Body of pancreas (tissue), 4 donors: ENCODE measurements at regions not wholly inside any gene's neighbourhood (a gene's known extent, or its start where the extent isn't known, plus 50 kb on each side); places are given as distances from the start of the nearest gene placed in this dataset.

Source experiments
- ATAC-seq: fragments of 150-250 bp; one replicate; pipeline ENCODE4 v1.9.1; 2016
- DNase-seq, 4 donors: peaks; one replicate each; pipeline ENCODE4 v3.0.0-alpha.2; 2019
- H3K27ac ChIP-seq, 4 donors: fragments of 200-600 bp; sonication (generic); 1 replicate in 3 of 4; 2 replicates in 1 of 4; pipeline versions ENCODE4 v1.5.1 to v1.6.1; 2016 to 2019; ENCODE audit warnings: mild to moderate bottlenecking in 1 of 4, mixed read lengths in 1 of 4, moderate library complexity in 1 of 4
- H3K27me3 ChIP-seq, 2 donors: fragments of 200-600 bp; sonication (generic); one replicate each; pipeline ENCODE4 v1.6.0; 2016; ENCODE audit warnings: mild to moderate bottlenecking in 1 of 2
- H3K36me3 ChIP-seq, 2 donors: fragments of 200-600 bp; sonication (generic); replicated peaks in 1 of 2; 2 replicates each; pipeline ENCODE4 v1.5.1; 2016; ENCODE audit warnings: low read depth in 2 of 2; ENCODE audit not compliant: insufficient read depth in 1 of 2
- H3K4me1 ChIP-seq: fragments of 200-600 bp; sonication (generic); one replicate; pipeline ENCODE4 v1.6.0; 2016
- H3K4me3 ChIP-seq, 2 donors: fragments of 200-600 bp; sonication (generic); 1 replicate in 1 of 2; 2 replicates in 1 of 2; pipeline ENCODE4 v1.5.1; 2016 to 2019
- H3K9me3 ChIP-seq, 3 donors: fragments of 200-600 bp; sonication (generic); 1 replicate in 2 of 3; 2 replicates in 1 of 3; pipeline ENCODE4 v1.5.1; 2016
- CTCF ChIP-seq, 7 experiments: fragments of 450-650 bp in 4 of 7; fragments of 200-600 bp in 3 of 7; sonication (generic) in 3 of 7; IDR thresholded peaks; one replicate each; pipeline ENCODE4 v1.5.1; 2016 to 2019; ENCODE audit warnings: antibody characterized with exemption in 7 of 7
- POLR2A ChIP-seq, 3 donors: fragments of 450-650 bp; IDR thresholded peaks; one replicate each; pipeline ENCODE4 v1.6.1; 2016; ENCODE audit warnings: antibody characterized with exemption in 3 of 3, mild to moderate bottlenecking in 2 of 3
- WGBS, 2 donors: methylation state at CpG; one replicate each; pipeline ENCODE4 v1.1.5; 2017; 5-methylcytosine and 5-hydroxymethylcytosine counted together
- intact Hi-C: fragments of 100-400 bp; cut with DNase I; formaldehyde crosslinking; loops from one replicate; pipeline ENCODE4 v1.15.1; 2023

DNA sequence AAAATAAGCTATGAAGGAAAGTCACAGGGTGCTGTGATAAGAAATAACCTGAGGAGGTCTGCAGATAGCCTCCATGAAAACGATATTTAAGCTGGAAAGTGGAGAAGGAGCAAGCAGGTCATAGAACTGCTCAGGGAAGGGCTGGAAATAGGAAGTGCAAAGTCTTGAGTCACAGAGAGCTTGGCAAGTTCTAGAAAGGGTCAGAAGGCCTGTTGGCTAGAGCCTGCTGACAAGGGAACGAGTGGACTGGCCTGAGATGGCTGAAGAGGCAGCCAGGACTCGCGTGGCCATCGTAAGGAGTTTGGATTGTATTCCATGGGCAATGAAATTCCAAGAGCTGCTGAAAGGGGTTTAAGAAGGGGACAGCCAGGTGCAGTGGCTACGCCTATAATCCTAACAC lies 64.7 kb upstream of the IL12A start:
- ATAC-seq = no peak
- TF ChIP-seq POLR2A (IDR thresholded peaks at IDR 0.05) = no peak
- TF ChIP-seq CTCF (IDR thresholded peaks at IDR 0.05) = no peak
- WGBS, 2 donors = 70 to 77% methylated on average over 6 of the region's 6 CpGs
- no peak overlapping the region for H3K4me3 ChIP-seq
- no peaks in the 10 kb centered on the region for H3K27me3 ChIP-seq
- no peaks in the 10 kb centered on the region for H3K9me3 ChIP-seq
- H3K4me1 ChIP-seq = no peaks in the 10 kb centered on the region
- intact Hi-C loops = no loop called here
- H3K36me3 ChIP-seq = no peaks in the 10 kb centered on the region
- DNase-seq = no peak
- no peak overlapping the region for H3K27ac ChIP-seq

DNA sequence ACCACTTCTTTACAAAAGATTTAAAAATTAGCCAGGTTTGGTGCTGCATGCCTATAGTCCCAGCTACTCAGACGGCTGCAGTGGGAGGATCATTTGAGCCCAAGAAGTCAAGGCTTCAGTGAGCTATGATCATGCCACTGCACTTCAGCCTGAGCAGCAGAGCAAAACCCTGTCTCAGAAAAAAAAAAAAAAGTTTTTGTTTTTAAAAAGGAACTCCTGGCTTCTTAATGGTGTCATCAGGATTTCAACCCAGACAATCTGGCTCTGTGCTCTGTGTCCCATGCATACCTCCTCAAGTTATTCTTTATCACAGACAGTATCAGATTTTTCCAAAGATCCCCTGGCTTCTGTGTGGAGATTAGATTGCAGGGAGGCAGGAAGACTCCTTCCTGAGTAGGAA lies 64.2 kb upstream of the IL12A start:
- Histone ChIP-seq H3K27me3 (no peaks in the 10 kb centered on the region), H3K36me3 (no peaks in the 10 kb centered on the region), H3K4me1 (no peaks in the 10 kb centered on the region), H3K27ac (no peak overlapping the region), H3K9me3 (no peaks in the 10 kb centered on the region), H3K4me3 (no peak overlapping the region)
- WGBS, 2 donors = 61 to 91% methylated on average over 1 of the region's 1 CpG
- intact Hi-C loops = no loop called here
- no peak for DNase-seq
- no peak for TF ChIP-seq CTCF (IDR thresholded peaks at IDR 0.05)
- no peak for TF ChIP-seq POLR2A (IDR thresholded peaks at IDR 0.05)
- no peak for ATAC-seq

GRCh38 chr3:159925248-159925647 lies 63.4 kb upstream of the IL12A start:
- TF ChIP-seq CTCF (IDR thresholded peaks at IDR 0.05) = no peak
- no peak for TF ChIP-seq POLR2A (IDR thresholded peaks at IDR 0.05)
- no peak for DNase-seq
- H3K4me1 ChIP-seq = peaks cover 7% of the 10 kb centered on the region
- H3K9me3 ChIP-seq = no peaks in the 10 kb centered on the region
- H3K4me3 ChIP-seq = no peak overlapping the region
- ATAC-seq = no peak
- no peaks in the 10 kb centered on the region for H3K36me3 ChIP-seq
- no peak overlapping the region for H3K27ac ChIP-seq
- no peaks in the 10 kb centered on the region for H3K27me3 ChIP-seq
- WGBS, 2 donors = 64% methylated on average over 1 of the region's 1 CpG
- intact Hi-C loops = no loop called here

DNA sequence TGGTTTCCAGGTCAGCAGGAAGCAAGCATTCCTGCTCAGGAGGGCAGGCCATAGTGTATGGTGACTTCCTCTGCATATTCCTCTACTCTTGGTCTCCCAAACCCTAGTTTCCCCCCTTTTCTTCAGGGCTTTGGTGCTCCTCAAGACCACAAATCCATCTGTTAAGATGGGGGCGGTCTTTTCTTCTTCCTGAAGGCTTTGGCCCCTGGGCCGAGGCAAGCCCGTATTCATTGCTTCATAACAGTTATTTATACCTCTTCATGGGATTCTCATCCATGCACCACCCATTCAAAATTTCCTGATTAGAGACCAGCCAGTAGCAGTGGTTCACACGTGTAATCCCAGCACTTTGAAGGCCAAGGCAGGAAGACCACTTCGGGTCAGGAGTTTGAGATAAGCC lies 62.1 kb upstream of the IL12A start:
- no peaks in the 10 kb centered on the region for H3K36me3 ChIP-seq
- TF ChIP-seq POLR2A (IDR thresholded peaks at IDR 0.05) = no peak
- no peak overlapping the region for H3K4me3 ChIP-seq
- no peak for ATAC-seq
- peaks cover 11% of the 10 kb centered on the region for H3K4me1 ChIP-seq
- WGBS, 2 donors = 72 to 75% methylated on average over 5 of the region's 5 CpGs
- H3K9me3 ChIP-seq = no peaks in the 10 kb centered on the region
- no peak overlapping the region for H3K27ac ChIP-seq
- DNase-seq = no peak
- intact Hi-C loops = no loop called here
- H3K27me3 ChIP-seq = no peaks in the 10 kb centered on the region

DNA sequence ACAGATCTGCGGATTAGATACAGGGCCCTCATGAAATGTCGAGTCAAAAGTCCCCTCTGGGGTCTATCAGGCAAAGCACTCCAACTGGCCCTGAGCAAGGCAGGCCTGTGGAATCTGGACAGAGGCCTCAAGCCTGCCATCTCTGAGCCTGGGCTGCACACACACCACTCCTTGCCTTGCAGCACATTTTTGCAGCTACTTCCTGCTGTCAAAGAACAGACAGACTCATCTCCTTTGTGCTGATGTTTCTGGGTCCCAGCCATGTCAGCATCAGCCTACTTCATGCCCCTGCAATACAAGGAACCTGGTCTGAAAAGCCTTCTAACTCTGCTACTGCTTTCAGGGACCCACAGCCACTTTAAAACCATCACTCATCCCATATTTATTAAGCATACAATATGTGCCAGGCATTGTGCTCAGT lies 60.6 kb upstream of the IL12A start:
- H3K36me3 ChIP-seq = no peaks in the 10 kb centered on the region
- DNase-seq (no peak), ATAC-seq (no peak)
- H3K27ac ChIP-seq = no peak overlapping the region
- H3K4me1 ChIP-seq = peaks cover 11% of the 10 kb centered on the region
- H3K27me3 ChIP-seq = no peaks in the 10 kb centered on the region
- no peak overlapping the region for H3K4me3 ChIP-seq
- no peaks in the 10 kb centered on the region for H3K9me3 ChIP-seq
- TF ChIP-seq POLR2A (IDR thresholded peaks at IDR 0.05) = no peak
- no peak for TF ChIP-seq CTCF (IDR thresholded peaks at IDR 0.05)
- intact Hi-C loops = no loop called here
- 49 to 66% methylated on average over 2 of the region's 2 CpGs for WGBS, 2 donors
